ENCODE measurements at regions not wholly inside any gene's neighbourhood (a gene's known extent, or its start where the extent isn't known, plus 50 kb on each side); places are given as distances from the start of the nearest gene placed in this dataset.

DNA sequence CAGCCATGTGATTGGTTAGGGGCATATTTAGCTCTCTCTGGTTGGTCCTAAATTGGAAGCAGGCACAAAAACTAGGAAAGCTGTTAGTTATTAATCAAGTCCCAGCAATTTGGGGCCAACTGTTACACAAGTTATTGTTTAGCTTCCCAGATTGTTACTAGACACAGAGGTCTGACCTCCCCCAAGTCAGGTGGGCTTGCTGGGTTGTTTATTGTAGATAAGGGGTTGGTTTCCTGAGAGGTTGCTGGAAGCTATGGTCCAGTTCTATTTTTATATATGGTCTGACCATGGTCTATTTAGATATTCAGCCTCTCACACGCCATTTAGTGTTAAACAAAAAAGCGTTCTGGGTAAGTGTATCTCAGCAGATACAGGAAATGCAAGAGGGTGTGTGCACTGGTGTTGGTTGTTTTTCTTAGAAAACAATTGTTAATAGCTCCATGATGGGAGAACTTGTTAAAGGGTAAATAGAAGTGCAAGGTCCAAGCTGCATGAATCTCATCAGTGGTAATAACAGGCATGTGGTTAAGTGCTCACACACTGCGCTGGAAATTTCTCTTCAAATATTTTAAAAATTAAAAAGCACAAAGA lies 150.0 kb downstream of the RAP2A start:
- TF ChIP-seq, protein P1, sequence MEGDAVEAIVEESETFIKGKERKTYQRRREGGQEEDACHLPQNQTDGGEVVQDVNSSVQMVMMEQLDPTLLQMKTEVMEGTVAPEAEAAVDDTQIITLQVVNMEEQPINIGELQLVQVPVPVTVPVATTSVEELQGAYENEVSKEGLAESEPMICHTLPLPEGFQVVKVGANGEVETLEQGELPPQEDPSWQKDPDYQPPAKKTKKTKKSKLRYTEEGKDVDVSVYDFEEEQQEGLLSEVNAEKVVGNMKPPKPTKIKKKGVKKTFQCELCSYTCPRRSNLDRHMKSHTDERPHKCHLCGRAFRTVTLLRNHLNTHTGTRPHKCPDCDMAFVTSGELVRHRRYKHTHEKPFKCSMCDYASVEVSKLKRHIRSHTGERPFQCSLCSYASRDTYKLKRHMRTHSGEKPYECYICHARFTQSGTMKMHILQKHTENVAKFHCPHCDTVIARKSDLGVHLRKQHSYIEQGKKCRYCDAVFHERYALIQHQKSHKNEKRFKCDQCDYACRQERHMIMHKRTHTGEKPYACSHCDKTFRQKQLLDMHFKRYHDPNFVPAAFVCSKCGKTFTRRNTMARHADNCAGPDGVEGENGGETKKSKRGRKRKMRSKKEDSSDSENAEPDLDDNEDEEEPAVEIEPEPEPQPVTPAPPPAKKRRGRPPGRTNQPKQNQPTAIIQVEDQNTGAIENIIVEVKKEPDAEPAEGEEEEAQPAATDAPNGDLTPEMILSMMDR (IDR thresholded peaks at IDR 0.05): no peak
- Histone ChIP-seq H3K4me3 (no peak overlapping the region), H3K27ac (no peak overlapping the region), H3K27me3 (no peaks in the 10 kb centered on the region), H3K36me3 (no peaks in the 10 kb centered on the region), H3K9me3 (no peaks in the 10 kb centered on the region), H3K4me1 (no peaks in the 10 kb centered on the region)
- WGBS, 2 donors: 71 to 77% methylated on average over 3 of the region's 3 CpGs
- DNase-seq (no peak), ATAC-seq (no peak), FAIRE-seq (no peak)
- intact Hi-C loops (cut with DNase I): no loop called here

DNA sequence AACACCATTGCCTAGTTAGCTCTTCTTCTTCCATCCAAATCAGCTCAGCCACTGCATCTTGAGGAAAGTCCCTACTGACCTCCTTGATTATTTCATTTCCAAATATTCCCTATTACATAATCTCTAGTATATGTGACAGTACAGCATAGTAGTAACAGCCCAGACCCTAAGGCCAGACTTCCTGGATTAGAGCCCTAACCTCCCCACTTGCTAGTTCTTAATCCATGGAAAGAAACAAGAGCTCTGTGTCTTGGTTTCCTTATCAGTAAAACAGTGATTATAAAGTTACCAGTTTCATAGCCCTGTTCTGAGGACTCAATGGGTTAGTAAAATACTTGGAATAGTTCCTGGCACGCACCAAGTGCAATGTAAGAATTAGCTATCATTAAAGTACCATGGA lies 153.0 kb downstream of the RAP2A start:
- no peaks in the 10 kb centered on the region for H3K9me3 ChIP-seq
- no peak overlapping the region for H3K27ac ChIP-seq
- ATAC-seq: no peak
- TF ChIP-seq, protein P1 (IDR thresholded peaks at IDR 0.05): no peak
- no peaks in the 10 kb centered on the region for H3K4me1 ChIP-seq
- intact Hi-C loops (cut with DNase I): no loop called here
- H3K36me3 ChIP-seq: no peaks in the 10 kb centered on the region
- no peak overlapping the region for H3K4me3 ChIP-seq
- DNase-seq: no peak
- H3K27me3 ChIP-seq: no peaks in the 10 kb centered on the region
- WGBS, 2 donors: 47 to 64% methylated on average over 1 of the region's 1 CpG
- FAIRE-seq: no peak

DNA sequence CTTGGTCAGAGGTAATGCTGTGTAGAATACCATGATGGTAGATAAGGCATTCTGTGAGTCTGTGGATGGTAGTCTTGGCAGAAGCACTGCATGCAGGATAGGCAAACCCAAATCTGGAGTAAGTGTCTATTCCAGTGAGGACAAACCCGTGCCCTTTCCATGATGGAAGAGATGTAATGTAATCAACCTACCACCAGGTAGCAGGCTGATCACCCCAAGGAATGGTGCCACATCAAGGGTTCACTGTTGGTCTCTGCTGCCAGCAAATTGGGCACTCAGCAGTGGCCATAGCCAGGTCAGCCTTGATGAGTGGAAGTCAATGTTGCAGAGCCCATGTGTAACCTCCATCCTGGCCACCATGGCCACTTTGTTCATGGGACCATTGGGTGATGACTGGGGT lies 155.0 kb downstream of the RAP2A start:
- WGBS, 2 donors: 45 to 63% methylated on average over 1 of the region's 1 CpG
- H3K27ac ChIP-seq: no peak overlapping the region
- FAIRE-seq: no peak
- no peaks in the 10 kb centered on the region for H3K9me3 ChIP-seq
- no peaks in the 10 kb centered on the region for H3K4me1 ChIP-seq
- intact Hi-C loops (cut with DNase I): no loop called here
- no peak for DNase-seq
- TF ChIP-seq, protein P1 (IDR thresholded peaks at IDR 0.05): no peak
- H3K27me3 ChIP-seq: no peaks in the 10 kb centered on the region
- ATAC-seq: no peak
- no peak overlapping the region for H3K4me3 ChIP-seq
- no peaks in the 10 kb centered on the region for H3K36me3 ChIP-seq

DNA sequence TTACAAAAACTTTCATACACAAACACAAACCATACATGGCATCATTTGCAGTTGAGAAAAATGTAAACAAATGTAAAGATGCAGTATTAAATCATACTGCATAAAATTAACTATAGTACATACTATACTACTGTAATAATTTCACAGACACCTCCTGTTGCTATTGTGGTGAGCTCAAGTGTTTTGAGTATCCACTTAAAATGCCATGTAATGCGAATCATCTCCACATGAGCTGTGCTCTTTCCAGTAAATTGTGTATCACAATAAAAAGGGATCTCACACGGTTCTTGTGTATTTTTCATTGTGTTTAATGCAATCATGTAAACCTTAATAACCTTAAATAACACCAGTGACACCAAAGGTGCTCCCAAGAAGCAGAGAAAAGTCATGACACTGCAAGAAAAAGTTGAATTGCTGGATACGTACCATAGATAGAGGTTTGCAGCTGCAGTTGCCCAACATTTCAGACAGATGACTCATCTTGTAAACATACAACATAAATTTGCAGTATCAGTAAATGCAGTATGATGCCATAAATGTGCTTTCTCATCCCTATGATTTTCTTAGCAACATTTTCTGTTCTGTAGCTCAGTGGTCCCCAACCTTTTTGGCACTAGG lies 166.6 kb downstream of the RAP2A start:
- ATAC-seq (no peak), DNase-seq (no peak), FAIRE-seq (no peak)
- intact Hi-C loops (cut with DNase I): no loop called here
- no peaks in the 10 kb centered on the region for H3K36me3 ChIP-seq
- H3K27me3 ChIP-seq: no peaks in the 10 kb centered on the region
- WGBS, 2 donors: 40 to 56% methylated on average over 3 of the region's 3 CpGs
- TF ChIP-seq, protein P1 (IDR thresholded peaks at IDR 0.05): no peak
- H3K9me3 ChIP-seq: no peaks in the 10 kb centered on the region
- H3K4me1 ChIP-seq: no peaks in the 10 kb centered on the region
- no peak overlapping the region for H3K27ac ChIP-seq
- no peak overlapping the region for H3K4me3 ChIP-seq

DNA sequence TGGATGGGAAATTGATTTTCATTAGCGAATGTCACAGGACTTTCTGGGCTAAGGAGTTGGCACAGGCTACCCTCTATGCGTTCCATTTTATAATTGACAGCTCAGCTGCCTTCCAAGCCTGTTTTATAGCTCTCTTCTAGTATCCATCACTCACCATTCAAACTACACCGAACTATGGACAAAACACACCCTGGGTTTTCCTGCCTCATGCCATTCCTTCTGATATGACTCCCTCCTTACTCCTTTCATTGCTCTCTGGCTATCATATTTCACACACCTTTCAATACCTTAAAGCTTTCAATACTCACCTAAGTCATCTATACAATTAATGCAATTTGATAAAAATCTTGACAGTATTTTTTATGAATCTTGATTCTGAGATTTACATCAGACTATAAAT lies 181.3 kb downstream of the RAP2A start:
- Histone ChIP-seq H3K9me3 (no peaks in the 10 kb centered on the region), H3K36me3 (no peaks in the 10 kb centered on the region), H3K4me1 (no peaks in the 10 kb centered on the region), H3K27ac (no peak overlapping the region), H3K27me3 (no peaks in the 10 kb centered on the region), H3K4me3 (no peak overlapping the region)
- intact Hi-C loops (cut with DNase I): no loop called here
- FAIRE-seq (no peak), DNase-seq (no peak), ATAC-seq (no peak)
- 48 to 64% methylated on average over 3 of the region's 3 CpGs for WGBS, 2 donors
- TF ChIP-seq, protein P1 (IDR thresholded peaks at IDR 0.05): no peak

All from pancreas (tissue), 10 donors.